ENCODE measurements at regions not wholly inside any gene's neighbourhood (a gene's known extent, or its start where the extent isn't known, plus 50 kb on each side); places are given as distances from the start of the nearest gene placed in this dataset.

- TF ChIP-seq POLR2A (IDR thresholded peaks at IDR 0.05) (no peak), CTCF (IDR thresholded peaks at IDR 0.05) (no peak)
Measured at GRCh38 chr9:16258191-16258590, 612.3 kb downstream of the BNC2 start.

All from esophagus squamous epithelium (tissue), 4 donors.